GM12878 (cell line): ENCODE measurements at regions not wholly inside any gene's neighbourhood (a gene's known extent, or its start where the extent isn't known, plus 50 kb on each side); places are given as distances from the start of the nearest gene placed in this dataset.

Source experiments
- CTCF ChIP-seq, 3 experiments: IDR thresholded peaks in 2 of 3; conservative IDR thresholded peaks in 1 of 3; 2 replicates each; pipeline ENCODE4 v1.5.1; 2011; ENCODE audit warnings: low read depth in 3 of 3, low read length in 3 of 3, mild to moderate bottlenecking in 3 of 3, control low read depth in 2 of 3, moderate library complexity in 2 of 3, inconsistent platforms in 1 of 3, mixed read lengths in 1 of 3; ENCODE audit not compliant: control insufficient read depth in 2 of 3, insufficient read depth in 1 of 3; ENCODE audit errors: extremely low read depth in 1 of 3
- IRF3 ChIP-seq: fragments of 450-650 bp; IDR thresholded peaks from 2 replicates; pipeline ENCODE4 v1.6.1; 2014; ENCODE audit warnings: mild to moderate bottlenecking
- ZNF207 ChIP-seq: fragments of 450-650 bp; IDR thresholded peaks from 2 replicates; pipeline ENCODE4 v1.6.1; 2014; ENCODE audit warnings: antibody characterized with exemption, mild to moderate bottlenecking, borderline replicate concordance
- TF ChIP-seq, protein P1 (sequence below): IDR thresholded peaks from 2 replicates; pipeline ENCODE4 v1.6.1; 2011; ENCODE audit warnings: borderline replicate concordance, low read depth, mild to moderate bottlenecking, moderate library complexity, mixed read lengths, low read length; ENCODE audit not compliant: insufficient read depth; ENCODE audit errors: extremely low read length

DNA sequence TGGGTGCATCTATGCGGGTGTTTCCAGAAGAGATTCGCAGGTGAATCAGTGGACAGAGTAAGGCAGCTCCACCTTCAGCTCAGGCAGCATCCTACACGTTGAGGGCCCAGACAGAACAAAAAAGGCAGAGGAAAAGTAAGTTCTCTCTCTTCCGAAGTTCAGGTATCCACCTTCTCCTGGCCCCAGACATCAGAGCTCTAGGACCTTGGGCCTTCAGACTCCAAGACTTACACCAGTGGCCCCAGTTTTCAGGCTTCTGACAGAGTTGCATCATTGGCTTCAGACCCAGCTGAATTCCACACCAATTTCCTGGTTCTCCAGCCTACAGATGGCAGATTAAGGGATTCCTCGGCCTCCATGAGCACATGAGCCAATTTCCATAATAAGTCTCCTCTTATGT, 102.2 kb upstream of the GPR26 start:
- no peak for TF ChIP-seq CTCF (IDR thresholded peaks at IDR 0.05 in 2 of 3, conservative IDR thresholded peaks at IDR 0.05 in 1 of 3; ENCODE audit: control insufficient read depth in 2 of 3, extremely low read depth in 1 of 3, insufficient read depth in 1 of 3, low read depth in 3 of 3, low read length in 3 of 3)
- TF ChIP-seq IRF3: no peak
- TF ChIP-seq ZNF207: no peak
- TF ChIP-seq, protein P1, sequence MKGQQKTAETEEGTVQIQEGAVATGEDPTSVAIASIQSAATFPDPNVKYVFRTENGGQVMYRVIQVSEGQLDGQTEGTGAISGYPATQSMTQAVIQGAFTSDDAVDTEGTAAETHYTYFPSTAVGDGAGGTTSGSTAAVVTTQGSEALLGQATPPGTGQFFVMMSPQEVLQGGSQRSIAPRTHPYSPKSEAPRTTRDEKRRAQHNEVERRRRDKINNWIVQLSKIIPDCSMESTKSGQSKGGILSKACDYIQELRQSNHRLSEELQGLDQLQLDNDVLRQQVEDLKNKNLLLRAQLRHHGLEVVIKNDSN: no peak
